ENCODE measurements at regions not wholly inside any gene's neighbourhood (a gene's known extent, or its start where the extent isn't known, plus 50 kb on each side); places are given as distances from the start of the nearest gene placed in this dataset.
A peak's percentile ranks its signal among the peaks of the same experiment; 100 is the strongest.

DNA sequence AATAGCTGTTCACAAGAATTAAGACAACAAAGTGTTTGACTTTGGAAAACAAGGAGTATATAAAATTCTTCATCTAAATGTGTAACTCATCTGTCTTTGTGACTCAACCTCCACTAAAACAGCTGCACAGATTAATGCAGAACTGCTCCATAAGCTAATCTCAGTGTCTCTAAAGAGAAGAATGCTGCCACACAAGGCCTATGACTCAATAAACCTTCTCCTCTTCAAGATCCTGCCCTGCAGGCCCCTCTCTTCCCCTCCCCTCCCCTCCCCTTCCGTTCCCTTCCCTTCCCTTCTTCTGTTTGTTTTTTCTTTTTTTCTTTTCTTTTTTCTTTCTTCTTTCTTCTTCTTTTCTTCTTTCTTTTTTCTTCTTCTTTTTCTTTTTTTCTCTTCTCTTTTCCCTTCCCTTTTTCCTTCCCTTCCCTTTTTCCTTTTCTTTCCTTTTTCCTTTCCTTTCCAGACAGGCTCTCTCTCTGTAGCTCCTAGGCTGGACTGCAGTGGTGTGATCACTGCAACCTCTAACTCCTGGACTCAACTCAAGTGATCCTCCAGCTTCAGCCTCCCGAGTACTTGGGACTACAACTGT, 1052.8 kb downstream of the BRINP3 start:
- DNase-seq (ENCODE audit: low read depth) = no peak

- peak; percentile 58 for DNase-seq (ENCODE audit: low read depth)
Measured at GRCh38 chr1:189429610-189430009, 1048.1 kb downstream of the BRINP3 start.

- peak; percentile 33 for DNase-seq (ENCODE audit: low read depth)
Measured at GRCh38 chr1:189431447-189431846, 1046.2 kb downstream of the BRINP3 start.

GRCh38 chr1:189432753-189433152, 1044.9 kb downstream of the BRINP3 start:
- DNase-seq (ENCODE audit: low read depth) = peak; percentile 27

GRCh38 chr1:189434461-189434860, 1043.2 kb downstream of the BRINP3 start:
- no peak for DNase-seq (ENCODE audit: low read depth)

GRCh38 chr1:189435398-189435797, 1042.3 kb downstream of the BRINP3 start:
- no peak for DNase-seq (ENCODE audit: low read depth)

GRCh38 chr1:189438808-189439207, 1038.9 kb downstream of the BRINP3 start:
- no peak for DNase-seq (ENCODE audit: low read depth)

DNA sequence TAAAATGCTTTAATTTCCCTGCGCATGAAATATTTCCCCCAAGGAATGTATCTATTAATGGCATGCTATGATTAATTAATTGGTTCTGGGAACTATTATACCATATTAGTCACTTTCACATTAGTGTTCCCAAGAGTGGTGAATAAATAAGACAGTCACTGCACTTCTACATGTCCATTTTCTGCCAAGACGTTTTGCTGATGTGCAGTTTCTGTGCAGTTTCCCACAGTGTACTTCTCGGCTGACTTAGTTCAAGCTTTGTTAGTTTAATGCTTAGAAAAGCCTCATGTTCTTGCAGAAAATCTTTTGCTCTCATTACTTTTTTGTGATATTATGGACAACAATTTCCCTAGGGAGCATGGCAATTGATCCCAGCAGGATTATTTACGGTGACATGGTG, 1014.5 kb downstream of the BRINP3 start:
- DNase-seq (ENCODE audit: low read depth) = no peak

DNA sequence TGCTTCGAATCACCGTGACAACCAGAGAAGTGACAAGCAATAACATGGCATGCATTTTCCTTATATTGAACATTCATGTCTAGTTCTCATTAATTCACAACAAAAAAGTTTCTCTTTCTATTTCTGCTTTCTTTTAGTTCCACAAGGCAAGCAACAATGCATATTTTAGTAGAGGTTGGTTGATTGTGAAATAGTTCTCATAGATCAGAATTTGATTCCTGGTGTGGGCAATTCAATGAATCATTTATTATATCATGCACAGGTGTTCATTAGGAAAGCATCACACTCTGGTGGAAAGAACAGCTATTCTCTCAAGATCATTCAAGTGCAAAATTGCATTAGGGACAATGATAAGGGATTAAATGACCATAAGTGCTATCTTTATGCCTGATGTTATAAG, 980.9 kb downstream of the BRINP3 start:
- DNase-seq (ENCODE audit: low read depth) = no peak

GRCh38 chr1:189499736-189500135, 977.9 kb downstream of the BRINP3 start:
- peak; percentile 26 for DNase-seq (ENCODE audit: low read depth)

DNA sequence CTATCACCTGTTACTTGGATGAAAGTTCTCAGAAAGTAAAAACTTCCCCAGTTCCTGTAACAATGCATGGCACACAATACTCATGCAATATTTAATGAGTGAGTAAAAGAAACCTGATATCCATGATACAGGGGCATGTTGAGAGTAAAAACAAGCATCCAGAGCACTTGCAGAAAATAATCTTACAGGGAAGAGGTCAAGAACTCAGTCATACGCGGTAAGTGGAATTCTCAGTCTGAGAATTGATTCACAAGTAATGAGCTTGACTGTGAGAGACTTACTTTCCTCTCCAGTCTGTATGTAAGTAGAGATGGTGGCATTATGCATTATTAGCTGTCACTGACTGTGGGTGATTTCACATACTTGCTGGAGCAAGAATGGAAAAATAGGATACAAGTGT, 976.9 kb downstream of the BRINP3 start:
- DNase-seq (ENCODE audit: low read depth) = peak; percentile 15

DNA sequence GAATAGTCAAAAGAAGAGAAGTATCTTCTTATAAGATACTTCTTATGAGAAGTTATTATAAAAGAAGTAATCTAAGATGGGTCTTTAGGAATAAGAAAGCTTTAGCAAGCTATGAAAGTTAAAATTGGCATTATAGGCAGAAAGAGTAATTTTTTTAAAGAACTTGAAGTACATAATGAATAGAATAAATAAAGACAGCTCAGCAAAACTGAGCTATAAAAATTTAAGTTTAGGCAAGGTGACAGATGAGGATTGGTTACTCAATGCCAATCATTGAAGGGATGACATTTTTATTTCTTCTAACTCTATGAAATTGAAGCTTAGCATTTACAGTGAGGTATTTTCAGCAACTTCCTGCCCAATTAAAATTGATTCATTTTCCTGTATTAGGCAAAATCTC, 966.8 kb downstream of the BRINP3 start:
- no peak for DNase-seq (ENCODE audit: low read depth)

- no peak for DNase-seq (ENCODE audit: low read depth)
Measured at GRCh38 chr1:189513091-189513490, 964.6 kb downstream of the BRINP3 start.

DNA sequence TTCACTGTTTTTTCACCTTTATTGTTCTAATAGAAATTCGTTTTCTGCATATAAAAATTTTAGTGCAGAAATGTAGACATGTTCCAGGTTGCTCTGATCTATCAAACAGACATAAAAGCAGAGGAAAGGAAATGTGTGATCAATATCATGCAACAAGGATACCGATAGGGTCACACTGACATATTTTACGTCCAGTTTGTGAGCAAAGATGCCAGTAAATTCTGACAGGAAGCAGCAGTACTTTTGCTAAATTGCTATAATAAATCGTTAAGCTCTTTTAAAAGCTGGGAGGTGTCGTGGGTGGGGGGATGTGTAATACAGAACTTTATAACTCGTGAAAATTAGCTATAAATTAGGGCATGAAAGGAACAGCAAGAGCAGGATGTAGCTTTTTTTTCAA, 955.2 kb downstream of the BRINP3 start:
- no peak for DNase-seq (ENCODE audit: low read depth)

DNA sequence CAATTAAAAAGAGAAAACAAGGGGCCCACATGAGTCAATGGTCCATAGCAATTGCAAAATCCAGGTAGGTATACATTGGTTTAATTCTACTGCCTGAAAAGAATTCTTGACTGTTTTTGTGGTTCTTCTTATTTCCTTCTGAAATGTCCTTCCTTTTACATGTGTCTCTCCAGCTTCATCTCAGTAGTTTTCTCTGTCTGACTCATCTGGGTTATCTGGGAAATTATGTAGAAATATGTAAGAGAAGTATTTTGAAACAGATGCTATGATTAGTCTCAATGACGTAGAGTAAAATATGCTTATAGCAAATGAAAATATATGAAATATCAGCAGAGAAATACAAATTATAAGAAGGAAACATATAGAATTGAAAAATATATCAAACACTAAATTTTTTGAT, 953.2 kb downstream of the BRINP3 start:
- DNase-seq (ENCODE audit: low read depth) = peak; percentile 0

GRCh38 chr1:189530162-189530561, 947.5 kb downstream of the BRINP3 start:
- no peak for DNase-seq (ENCODE audit: low read depth)

- no peak for DNase-seq (ENCODE audit: low read depth)
Measured at GRCh38 chr1:189538271-189538670, 939.4 kb downstream of the BRINP3 start.

DNA sequence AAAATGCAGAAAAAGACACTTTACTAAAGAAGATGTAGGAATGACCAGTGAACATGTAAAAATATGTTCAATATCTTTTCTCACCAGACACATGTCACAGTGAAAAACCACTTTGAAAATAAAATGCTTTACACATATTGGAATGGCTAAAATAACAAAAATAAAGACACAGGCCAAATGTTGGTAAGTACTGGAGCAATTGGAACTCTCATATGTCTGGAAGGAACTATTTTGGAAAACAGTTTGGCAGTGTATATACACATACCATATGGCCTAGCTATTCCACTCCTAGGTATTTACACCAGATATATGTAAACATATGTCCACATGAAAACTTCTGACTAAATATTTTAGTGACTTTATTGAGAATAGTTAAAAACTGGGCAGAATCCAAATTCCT, 927.2 kb downstream of the BRINP3 start:
- DNase-seq (ENCODE audit: low read depth) = no peak

DNA sequence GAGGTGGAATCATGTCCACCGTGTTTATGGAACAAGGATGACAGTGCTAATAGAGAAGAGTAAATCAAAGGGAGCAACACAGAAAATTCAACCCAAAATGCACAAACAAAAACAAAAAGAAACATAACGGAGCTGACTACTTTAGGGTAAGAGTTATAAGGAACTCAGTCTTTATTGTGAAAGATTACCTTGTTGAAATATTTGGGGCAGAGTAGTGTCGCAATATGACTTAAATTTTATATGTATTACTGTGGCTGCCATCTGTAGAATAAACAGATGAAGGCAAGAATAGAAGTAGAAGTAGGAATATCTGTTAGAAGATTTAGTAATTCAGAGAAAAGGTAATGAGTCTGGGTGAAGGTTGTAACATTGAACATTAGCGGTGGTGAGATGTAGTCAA, 913.9 kb downstream of the BRINP3 start:
- no peak for DNase-seq (ENCODE audit: low read depth)

GRCh38 chr1:189567890-189568289, 909.8 kb downstream of the BRINP3 start:
- no peak for DNase-seq (ENCODE audit: low read depth)

GRCh38 chr1:189596197-189596596, 881.5 kb downstream of the BRINP3 start:
- no peak for DNase-seq (ENCODE audit: low read depth)

DNA sequence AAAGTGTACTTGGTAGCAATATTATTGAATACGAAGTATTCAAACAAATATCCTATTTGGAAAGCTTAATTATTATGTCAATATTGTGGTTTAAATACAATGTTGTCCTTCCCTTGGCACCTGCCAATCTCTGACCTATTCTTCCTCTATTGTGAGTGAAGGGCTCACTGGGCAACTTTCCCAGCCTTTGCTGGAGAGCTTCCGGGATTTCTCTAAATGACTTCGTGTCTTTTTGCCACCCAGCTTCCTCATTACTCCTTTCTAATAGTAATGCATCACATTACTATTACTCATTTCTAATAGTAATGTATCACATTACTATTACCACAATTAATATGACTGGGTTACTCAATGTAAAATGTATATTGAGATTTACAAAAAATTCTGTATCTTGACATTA, 880.6 kb downstream of the BRINP3 start:
- DNase-seq (ENCODE audit: low read depth) = no peak

DNA sequence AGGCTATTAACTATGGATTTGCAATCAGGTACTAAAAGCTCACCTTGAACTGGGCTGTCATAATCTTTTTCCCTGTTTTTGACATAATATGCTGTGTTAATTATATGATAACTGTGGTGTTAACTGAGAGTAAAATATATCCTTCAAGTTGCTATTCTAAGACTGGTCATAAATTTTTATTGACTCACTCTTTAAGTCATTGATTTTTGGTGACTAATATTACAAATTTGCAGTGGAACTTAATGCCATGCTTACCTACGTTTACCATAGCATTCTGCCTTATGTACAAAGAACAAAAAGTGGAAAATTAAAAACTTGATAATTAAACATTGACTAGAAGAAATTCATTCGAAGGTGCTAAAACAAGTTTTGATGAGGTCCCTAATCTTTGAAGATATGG, 872.4 kb downstream of the BRINP3 start:
- no peak for DNase-seq (ENCODE audit: low read depth)

DNA sequence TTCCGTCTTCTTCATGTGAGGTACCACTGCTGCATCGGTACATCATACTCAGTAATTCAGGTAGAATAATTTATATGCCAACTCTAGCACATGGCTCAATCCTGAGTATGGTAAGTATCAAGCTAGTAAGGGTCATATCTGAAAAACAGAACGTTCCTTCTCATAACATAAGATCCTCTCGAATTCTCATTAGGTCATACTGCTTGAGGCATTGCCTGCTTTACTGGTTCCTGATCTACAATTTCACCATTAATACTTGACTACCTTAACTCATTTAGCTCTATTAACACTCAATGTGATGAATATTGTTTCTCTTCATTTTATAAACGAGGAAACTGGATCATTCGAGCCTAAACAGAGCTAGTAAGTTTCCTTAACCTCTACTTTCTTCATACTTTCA, 871.6 kb downstream of the BRINP3 start:
- no peak for DNase-seq (ENCODE audit: low read depth)

Measured in HT1080 (cell line).